CD14-positive monocyte (primary cell): ENCODE measurements at regions not wholly inside any gene's neighbourhood (a gene's known extent, or its start where the extent isn't known, plus 50 kb on each side); places are given as distances from the start of the nearest gene placed in this dataset.

Experiments
- DNase-seq, 3 donors: peaks; one replicate each; pipeline ENCODE4 v3.0.0-alpha.2; 2011 to 2022
- H2AFZ ChIP-seq: 2 replicates; pipeline ENCODE4 v1.6.0; 2012; ENCODE audit warnings: mild to moderate bottlenecking, low read depth, low read length, inconsistent platforms; ENCODE audit not compliant: insufficient read depth, poor library complexity, severe bottlenecking
- H3K27ac ChIP-seq, 2 donors: 1 replicate in 1 of 2; 2 replicates in 1 of 2; pipeline ENCODE4 v1.5.1; 2012 to 2013; ENCODE audit warnings: low read length in 2 of 2, control low read depth in 1 of 2, inconsistent platforms in 1 of 2, low read depth in 1 of 2, mild to moderate bottlenecking in 1 of 2
- H3K27me3 ChIP-seq, 2 donors: one replicate each; pipeline versions ENCODE4 v1.6.0 to v1.6.1; 2011 to 2013; ENCODE audit warnings: low read length in 2 of 2; ENCODE audit not compliant: control insufficient read depth in 2 of 2, insufficient read depth in 2 of 2
- H3K36me3 ChIP-seq, 2 donors: replicated peaks in 1 of 2; 1 replicate in 1 of 2; 2 replicates in 1 of 2; pipeline versions ENCODE4 v1.5.1 to v1.6.1; 2012 to 2013; ENCODE audit warnings: low read length in 2 of 2, control low read depth in 1 of 2, inconsistent platforms in 1 of 2, mild to moderate bottlenecking in 1 of 2; ENCODE audit not compliant: insufficient read depth in 2 of 2, control insufficient read depth in 1 of 2
- H3K4me1 ChIP-seq, 2 donors: 1 replicate in 1 of 2; 2 replicates in 1 of 2; pipeline versions ENCODE4 v1.5.1 to v1.6.1; 2012 to 2013; ENCODE audit warnings: low read length in 2 of 2, control low read depth in 1 of 2, inconsistent platforms in 1 of 2, mild to moderate bottlenecking in 1 of 2, moderate library complexity in 1 of 2; ENCODE audit not compliant: insufficient read depth in 2 of 2, control insufficient read depth in 1 of 2
- H3K4me2 ChIP-seq: replicated peaks from 2 replicates; pipeline ENCODE3; 2012; ENCODE audit warnings: low read length, moderate library complexity, mild to moderate bottlenecking; ENCODE audit not compliant: poor library complexity, severe bottlenecking; ENCODE audit errors: extremely low read depth
- H3K4me3 ChIP-seq, 3 experiments: fragments of 200-600 bp in 1 of 3; sonication (generic) in 1 of 3; replicated peaks in 1 of 3; 1 replicate in 2 of 3; 2 replicates in 1 of 3; pipeline ENCODE4 v1.5.1; 2011 to 2013; ENCODE audit warnings: low read length in 3 of 3, mild to moderate bottlenecking in 3 of 3, control low read depth in 2 of 3, low read depth in 2 of 3, inconsistent platforms in 1 of 3, moderate library complexity in 1 of 3
- H3K79me2 ChIP-seq: 2 replicates; pipeline ENCODE4 v1.6.0; 2012; ENCODE audit warnings: mild to moderate bottlenecking, control low read depth, inconsistent platforms, low read length, moderate library complexity; ENCODE audit not compliant: insufficient read depth
- H3K9ac ChIP-seq: 2 replicates; pipeline ENCODE4 v1.6.0; 2017; ENCODE audit warnings: low read length, mild to moderate bottlenecking; ENCODE audit not compliant: insufficient read depth, poor library complexity, severe bottlenecking
- H3K9me3 ChIP-seq, 2 donors: replicated peaks in 1 of 2; 1 replicate in 1 of 2; 2 replicates in 1 of 2; pipeline versions ENCODE4 v1.5.1 to v1.6.1; 2012 to 2013; ENCODE audit warnings: low read length in 2 of 2, control low read depth in 1 of 2; ENCODE audit not compliant: control insufficient read depth in 1 of 2, insufficient read depth in 1 of 2
- H4K20me1 ChIP-seq: 2 replicates; pipeline ENCODE4 v1.6.0; 2012; ENCODE audit warnings: mild to moderate bottlenecking, low read length, control low read depth, moderate library complexity; ENCODE audit not compliant: insufficient read depth
- H3K27ac Mint-ChIP-seq, 7 donors: one replicate each; pipeline ENCODE4 v1.8.0; 2020; ENCODE audit warnings: mild to moderate bottlenecking in 7 of 7, mixed read lengths in 7 of 7, moderate library complexity in 6 of 7, inconsistent platforms in 2 of 7
- H3K27me3 Mint-ChIP-seq, 3 donors: one replicate each; pipeline ENCODE4 v1.8.0; 2021 to 2022; ENCODE audit warnings: low read depth in 3 of 3, mild to moderate bottlenecking in 3 of 3, mixed read lengths in 3 of 3, moderate library complexity in 3 of 3, inconsistent platforms in 1 of 3
- H3K36me3 Mint-ChIP-seq, 2 donors: one replicate each; pipeline ENCODE4 v1.8.0; 2020; ENCODE audit warnings: mixed read lengths in 2 of 2, inconsistent platforms in 1 of 2, mild to moderate bottlenecking in 1 of 2
- H3K4me1 Mint-ChIP-seq: one replicate; pipeline ENCODE4 v1.8.0; 2020; ENCODE audit warnings: mild to moderate bottlenecking, mixed read lengths
- H3K4me3 Mint-ChIP-seq, 2 donors: one replicate each; pipeline ENCODE4 v1.8.0; 2020; ENCODE audit warnings: mild to moderate bottlenecking in 2 of 2, mixed read lengths in 2 of 2, moderate library complexity in 1 of 2
- H3K9me3 Mint-ChIP-seq, 7 donors: one replicate each; pipeline ENCODE4 v1.8.0; 2020 to 2022; ENCODE audit warnings: mixed read lengths in 7 of 7, mild to moderate bottlenecking in 6 of 7, moderate library complexity in 6 of 7, inconsistent platforms in 2 of 7
- CTCF ChIP-seq: fragments of 200-600 bp; IDR thresholded peaks from one replicate; pipeline ENCODE4 v1.8.0; 2022; ENCODE audit warnings: antibody characterized with exemption, mild to moderate bottlenecking
- WGBS: methylation state at CpG from one replicate; pipeline ENCODE4 v1.1.5; 2013; ENCODE audit warnings: missing lambda C conversion rate; ENCODE audit not compliant: insufficient coverage; 5-methylcytosine and 5-hydroxymethylcytosine counted together
- intact Hi-C, 2 donors: fragments of 100-400 bp; cut with micrococcal nuclease; formaldehyde crosslinking; loops; one replicate each; pipeline versions ENCODE4 v1.15.0 to v1.15.1; 2023

GRCh38 chr14:55832974-55833373, 253.0 kb downstream of the KTN1 start:
- H3K36me3 Mint-ChIP-seq = no peaks in the 10 kb centered on the region
- no peak overlapping the region for H3K9ac ChIP-seq
- H3K27ac Mint-ChIP-seq = no peak overlapping the region
- H3K79me2 ChIP-seq = no peaks in the 10 kb centered on the region
- intact Hi-C loops = no loop called here
- no peaks in the 10 kb centered on the region for H4K20me1 ChIP-seq
- H2AFZ ChIP-seq = no peak overlapping the region
- no peak overlapping the region for H3K4me2 ChIP-seq
- no peak for DNase-seq
- WGBS = no CpG with 5 or more reads among the region's 1 CpG
- no peaks in the 10 kb centered on the region for H3K27me3 ChIP-seq
- H3K36me3 ChIP-seq = no peaks in the 10 kb centered on the region
- H3K9me3 Mint-ChIP-seq = peaks cover 0 to 3% (median 0%) of the 10 kb centered on the region in 7 donors
- TF ChIP-seq CTCF = no peak
- no peaks in the 10 kb centered on the region for H3K4me1 Mint-ChIP-seq
- H3K9me3 ChIP-seq = no peaks in the 10 kb centered on the region
- no peaks in the 10 kb centered on the region for H3K4me1 ChIP-seq
- peaks cover 0 to 2% (median 0%) of the 10 kb centered on the region in 3 donors for H3K27me3 Mint-ChIP-seq
- H3K27ac ChIP-seq = no peak overlapping the region
- H3K4me3 ChIP-seq = no peak overlapping the region
- no peak overlapping the region for H3K4me3 Mint-ChIP-seq

- no peak for TF ChIP-seq CTCF
- no peaks in the 10 kb centered on the region for H3K27me3 ChIP-seq
- H3K79me2 ChIP-seq = no peaks in the 10 kb centered on the region
- WGBS = no CpG with 5 or more reads among the region's 2 CpGs
- H3K36me3 Mint-ChIP-seq = no peaks in the 10 kb centered on the region
- no peaks in the 10 kb centered on the region for H3K9me3 ChIP-seq
- H3K27me3 Mint-ChIP-seq = no peaks in the 10 kb centered on the region
- no peak overlapping the region for H3K4me3 Mint-ChIP-seq
- H3K9ac ChIP-seq = no peak overlapping the region
- H3K36me3 ChIP-seq = no peaks in the 10 kb centered on the region
- no peak overlapping the region for H3K27ac Mint-ChIP-seq
- no peaks in the 10 kb centered on the region for H3K4me1 ChIP-seq
- H3K4me1 Mint-ChIP-seq = no peaks in the 10 kb centered on the region
- H3K27ac ChIP-seq = no peak overlapping the region
- peaks cover 0 to 3% (median 1%) of the 10 kb centered on the region in 7 donors for H3K9me3 Mint-ChIP-seq
- no peak overlapping the region for H3K4me2 ChIP-seq
- intact Hi-C loops = no loop called here
- H3K4me3 ChIP-seq = no peak overlapping the region
- no peak for DNase-seq
- no peaks in the 10 kb centered on the region for H4K20me1 ChIP-seq
- no peak overlapping the region for H2AFZ ChIP-seq
Measured at GRCh38 chr14:55834390-55834789, 254.4 kb downstream of the KTN1 start.
